ENCODE measurements at regions not wholly inside any gene's neighbourhood (a gene's known extent, or its start where the extent isn't known, plus 50 kb on each side); places are given as distances from the start of the nearest gene placed in this dataset.

- no peaks in the 10 kb centered on the region for H3K27me3 ChIP-seq (ENCODE audit: insufficient read depth, low read length)
- no peak overlapping the region for H3K4ac ChIP-seq (ENCODE audit: low read depth, low read length)
- no peak overlapping the region for H3K4me2 ChIP-seq (ENCODE audit: low read length)
- DNase-seq, result no peak
- WGBS (ENCODE audit: extremely low coverage, insufficient coverage, insufficient read length), result no CpG with 5 or more reads among the region's 4 CpGs
- no peaks in the 10 kb centered on the region for H3K79me1 ChIP-seq (ENCODE audit: low read length)
- no peaks in the 10 kb centered on the region for H3K79me2 ChIP-seq (ENCODE audit: control insufficient read depth, insufficient read depth, low read length, poor library complexity)
- no peaks in the 10 kb centered on the region for H3K4me1 ChIP-seq (ENCODE audit: control insufficient read depth in 1 of 2, insufficient read depth in 2 of 2, low read length in 2 of 2)
- no peaks in the 10 kb centered on the region for H3K36me3 ChIP-seq (ENCODE audit: control insufficient read depth in 1 of 2, insufficient read depth in 2 of 2, low read length in 2 of 2)
- H3K9me3 ChIP-seq (ENCODE audit: insufficient read depth, low read depth, low read length), result no peaks in the 10 kb centered on the region
- no peak overlapping the region for H4K12ac ChIP-seq (ENCODE audit: low read depth, low read length)
- H3K23ac ChIP-seq (ENCODE audit: low read length), result no peak overlapping the region
- H3K18ac ChIP-seq (ENCODE audit: low read length), result no peak overlapping the region
- H2AFZ ChIP-seq (ENCODE audit: insufficient read depth, low read length, poor library complexity), result no peak overlapping the region
- H3K9ac ChIP-seq (ENCODE audit: low read length), result no peak overlapping the region
- no peak overlapping the region for H2BK12ac ChIP-seq (ENCODE audit: low read length)
- no peak overlapping the region for H3K27ac ChIP-seq (ENCODE audit: low read depth, low read length)
- H4K91ac ChIP-seq (ENCODE audit: low read depth, low read length), result no peak overlapping the region
- H2BK120ac ChIP-seq (ENCODE audit: insufficient read depth, low read length, poor library complexity), result no peak overlapping the region
- no peak overlapping the region for H2AK5ac ChIP-seq (ENCODE audit: low read length)
- H3K4me3 ChIP-seq (ENCODE audit: low read depth, low read length), result no peak overlapping the region
- H3K14ac ChIP-seq (ENCODE audit: low read length), result no peak overlapping the region
- no peak overlapping the region for H4K8ac ChIP-seq (ENCODE audit: low read depth, low read length)
- H2BK5ac ChIP-seq (ENCODE audit: low read depth, low read length, poor library complexity), result no peak overlapping the region
Measured at GRCh38 chr17:14557480-14557879, 256.6 kb downstream of the HS3ST3B1 start.

GRCh38 chr17:14553847-14554246, 253.0 kb downstream of the HS3ST3B1 start:
- Histone ChIP-seq H3K23ac (ENCODE audit: low read length) (no peak overlapping the region), H2BK12ac (ENCODE audit: low read length) (no peak overlapping the region), H2BK5ac (ENCODE audit: low read depth, low read length, poor library complexity) (no peak overlapping the region), H4K12ac (ENCODE audit: low read depth, low read length) (no peak overlapping the region), H3K79me2 (ENCODE audit: control insufficient read depth, insufficient read depth, low read length, poor library complexity) (no peaks in the 10 kb centered on the region), H2BK120ac (ENCODE audit: insufficient read depth, low read length, poor library complexity) (no peak overlapping the region), H3K27me3 (ENCODE audit: insufficient read depth, low read length) (no peaks in the 10 kb centered on the region), H3K36me3 (ENCODE audit: control insufficient read depth in 1 of 2, insufficient read depth in 2 of 2, low read length in 2 of 2) (no peaks in the 10 kb centered on the region), H3K14ac (ENCODE audit: low read length) (no peak overlapping the region), H2AK5ac (ENCODE audit: low read length) (no peak overlapping the region), H3K18ac (ENCODE audit: low read length) (no peak overlapping the region), H3K79me1 (ENCODE audit: low read length) (no peaks in the 10 kb centered on the region), H3K4ac (ENCODE audit: low read depth, low read length) (no peak overlapping the region), H3K9ac (ENCODE audit: low read length) (no peak overlapping the region), H4K8ac (ENCODE audit: low read depth, low read length) (no peak overlapping the region), H3K9me3 (ENCODE audit: insufficient read depth, low read depth, low read length) (no peaks in the 10 kb centered on the region), H4K91ac (ENCODE audit: low read depth, low read length) (no peak overlapping the region), H3K4me2 (ENCODE audit: low read length) (no peak overlapping the region), H3K4me3 (ENCODE audit: low read depth, low read length) (no peak overlapping the region), H2AFZ (ENCODE audit: insufficient read depth, low read length, poor library complexity) (no peak overlapping the region), H3K27ac (ENCODE audit: low read depth, low read length) (no peak overlapping the region), H3K4me1 (ENCODE audit: control insufficient read depth in 1 of 2, insufficient read depth in 2 of 2, low read length in 2 of 2) (no peaks in the 10 kb centered on the region)
- no CpG with 5 or more reads among the region's 2 CpGs for WGBS (ENCODE audit: extremely low coverage, insufficient coverage, insufficient read length)
- DNase-seq, result no peak

- Histone ChIP-seq H2AK5ac (ENCODE audit: low read length) (no peak overlapping the region), H2AFZ (ENCODE audit: insufficient read depth, low read length, poor library complexity) (no peak overlapping the region)
Measured at GRCh38 chr17:14552306-14552705, 251.4 kb downstream of the HS3ST3B1 start.

GRCh38 chr17:14547556-14547955, 246.7 kb downstream of the HS3ST3B1 start:
- Histone ChIP-seq H3K4ac (ENCODE audit: low read depth, low read length) (no peak overlapping the region), H3K79me2 (ENCODE audit: control insufficient read depth, insufficient read depth, low read length, poor library complexity) (no peaks in the 10 kb centered on the region), H3K23ac (ENCODE audit: low read length) (no peak overlapping the region), H2AFZ (ENCODE audit: insufficient read depth, low read length, poor library complexity) (no peak overlapping the region), H3K18ac (ENCODE audit: low read length) (no peak overlapping the region), H3K27ac (ENCODE audit: low read depth, low read length) (no peak overlapping the region), H3K9ac (ENCODE audit: low read length) (no peak overlapping the region), H2BK120ac (ENCODE audit: insufficient read depth, low read length, poor library complexity) (no peak overlapping the region), H3K14ac (ENCODE audit: low read length) (no peak overlapping the region), H3K79me1 (ENCODE audit: low read length) (no peaks in the 10 kb centered on the region), H4K8ac (ENCODE audit: low read depth, low read length) (no peak overlapping the region), H2AK5ac (ENCODE audit: low read length) (no peak overlapping the region), H2BK5ac (ENCODE audit: low read depth, low read length, poor library complexity) (no peak overlapping the region), H4K91ac (ENCODE audit: low read depth, low read length) (no peak overlapping the region), H3K27me3 (ENCODE audit: insufficient read depth, low read length) (no peaks in the 10 kb centered on the region), H3K9me3 (ENCODE audit: insufficient read depth, low read depth, low read length) (no peaks in the 10 kb centered on the region), H3K4me1 (ENCODE audit: control insufficient read depth in 1 of 2, insufficient read depth in 2 of 2, low read length in 2 of 2) (no peaks in the 10 kb centered on the region), H3K4me2 (ENCODE audit: low read length) (no peak overlapping the region), H3K4me3 (ENCODE audit: low read depth, low read length) (no peak overlapping the region), H4K12ac (ENCODE audit: low read depth, low read length) (no peak overlapping the region), H2BK12ac (ENCODE audit: low read length) (no peak overlapping the region), H3K36me3 (ENCODE audit: control insufficient read depth in 1 of 2, insufficient read depth in 2 of 2, low read length in 2 of 2) (no peaks in the 10 kb centered on the region)
- DNase-seq, result no peak
- WGBS (ENCODE audit: extremely low coverage, insufficient coverage, insufficient read length), result no CpG with 5 or more reads among the region's 2 CpGs

More at GRCh38 chr17:14552306-14552705, 251.4 kb downstream of the HS3ST3B1 start:
- no peaks in the 10 kb centered on the region for H3K79me2 ChIP-seq (ENCODE audit: control insufficient read depth, insufficient read depth, low read length, poor library complexity)
- H4K91ac ChIP-seq (ENCODE audit: low read depth, low read length), result no peak overlapping the region
- H4K8ac ChIP-seq (ENCODE audit: low read depth, low read length), result no peak overlapping the region
- H3K79me1 ChIP-seq (ENCODE audit: low read length), result no peaks in the 10 kb centered on the region
- H3K4me2 ChIP-seq (ENCODE audit: low read length), result no peak overlapping the region
- no peak overlapping the region for H3K9ac ChIP-seq (ENCODE audit: low read length)
- no peaks in the 10 kb centered on the region for H3K4me1 ChIP-seq (ENCODE audit: control insufficient read depth in 1 of 2, insufficient read depth in 2 of 2, low read length in 2 of 2)
- no peak overlapping the region for H3K14ac ChIP-seq (ENCODE audit: low read length)
- H3K27ac ChIP-seq (ENCODE audit: low read depth, low read length), result no peak overlapping the region
- no peak overlapping the region for H2BK120ac ChIP-seq (ENCODE audit: insufficient read depth, low read length, poor library complexity)
- no CpG with 5 or more reads among the region's 7 CpGs for WGBS (ENCODE audit: extremely low coverage, insufficient coverage, insufficient read length)
- H3K23ac ChIP-seq (ENCODE audit: low read length), result no peak overlapping the region
- no peak overlapping the region for H4K12ac ChIP-seq (ENCODE audit: low read depth, low read length)
- H3K9me3 ChIP-seq (ENCODE audit: insufficient read depth, low read depth, low read length), result no peaks in the 10 kb centered on the region
- DNase-seq, result no peak
- H3K4me3 ChIP-seq (ENCODE audit: low read depth, low read length), result no peak overlapping the region
- no peak overlapping the region for H3K4ac ChIP-seq (ENCODE audit: low read depth, low read length)
- H3K27me3 ChIP-seq (ENCODE audit: insufficient read depth, low read length), result no peaks in the 10 kb centered on the region
- no peak overlapping the region for H3K18ac ChIP-seq (ENCODE audit: low read length)
- H3K36me3 ChIP-seq (ENCODE audit: control insufficient read depth in 1 of 2, insufficient read depth in 2 of 2, low read length in 2 of 2), result no peaks in the 10 kb centered on the region
- H2BK12ac ChIP-seq (ENCODE audit: low read length), result no peak overlapping the region
- H2BK5ac ChIP-seq (ENCODE audit: low read depth, low read length, poor library complexity), result no peak overlapping the region
